Muscle of back (tissue), 3 donors: ENCODE measurements at regions not wholly inside any gene's neighbourhood (a gene's known extent, or its start where the extent isn't known, plus 50 kb on each side); places are given as distances from the start of the nearest gene placed in this dataset.

ENCODE experiments used
- DNase-seq, 3 donors: peaks; one replicate each; pipeline versions ENCODE4 v3.0.0 to v3.0.0-alpha.2; 2013

DNA sequence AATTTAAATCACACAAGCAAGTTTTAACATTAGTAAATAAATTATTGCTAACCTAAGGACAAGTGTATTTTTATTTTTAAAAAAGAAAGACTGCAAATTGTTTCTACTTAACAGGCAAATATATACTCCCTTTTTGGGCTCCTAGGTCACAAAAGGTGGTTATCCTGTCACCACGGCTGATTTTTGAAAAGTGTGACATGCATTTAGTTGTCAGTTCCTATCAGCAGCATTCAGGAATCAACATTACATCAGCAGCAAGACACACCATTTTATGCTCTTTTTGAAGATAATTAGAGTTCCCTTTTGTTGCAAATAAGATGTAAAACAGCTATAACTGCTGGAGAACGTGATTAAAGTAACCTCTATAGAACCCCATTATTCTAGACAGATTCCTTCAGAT, 357.5 kb upstream of the TMCO5A start:
- DNase-seq: no peak

DNA sequence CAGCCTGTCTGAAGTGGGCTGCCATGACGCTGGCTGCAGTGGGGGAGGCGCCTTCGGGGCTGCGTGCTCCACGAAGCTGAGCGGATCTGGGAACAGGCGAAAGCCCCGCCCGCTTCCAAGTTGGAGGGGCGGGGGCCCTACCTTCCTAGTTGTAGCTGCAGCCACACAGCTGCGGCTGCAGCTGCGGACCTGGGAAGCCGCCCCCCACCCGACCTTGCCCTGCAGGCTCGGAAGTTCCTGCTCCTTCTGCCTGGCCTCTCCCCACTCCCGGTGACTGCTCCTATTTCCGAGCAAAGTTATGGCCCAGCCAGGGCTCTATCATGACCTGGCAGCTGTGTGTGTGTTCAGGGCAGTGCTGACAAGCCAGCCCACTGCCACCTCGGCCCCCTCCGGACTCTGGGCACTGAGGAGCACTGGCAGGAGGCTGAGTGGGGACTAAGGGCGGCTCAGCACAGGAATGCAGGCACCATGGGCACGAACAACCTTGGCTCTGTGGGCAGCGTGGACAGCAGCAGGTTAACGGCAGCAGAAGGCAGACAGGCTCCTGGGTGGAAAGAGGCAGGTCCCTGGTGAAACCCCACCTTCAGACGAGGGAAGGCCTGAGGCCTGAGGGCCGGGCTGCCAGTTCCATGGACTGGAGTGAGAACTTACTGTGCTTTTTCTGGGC, 352.4 kb upstream of the TMCO5A start:
- no peak for DNase-seq

DNA sequence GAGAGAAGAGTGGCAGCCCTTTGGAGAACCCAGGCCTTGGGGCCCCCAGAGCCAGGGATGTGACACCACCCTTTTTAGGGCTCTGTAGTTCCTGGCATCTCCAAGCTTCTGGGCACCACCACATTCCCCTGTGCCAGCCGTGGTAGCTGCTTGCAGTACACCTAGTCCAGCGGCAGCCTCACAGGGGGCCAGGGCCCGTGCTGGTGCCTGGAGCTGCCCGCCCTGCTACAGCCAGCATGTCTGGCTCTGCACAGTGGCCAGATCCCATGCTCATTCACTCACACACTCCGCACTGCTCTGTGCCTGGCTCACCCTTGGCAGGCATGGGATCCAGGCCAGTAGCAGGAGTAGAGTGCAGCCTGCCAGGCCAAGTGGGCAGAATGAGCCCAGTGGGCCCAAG, 351.6 kb upstream of the TMCO5A start:
- no peak for DNase-seq

DNA sequence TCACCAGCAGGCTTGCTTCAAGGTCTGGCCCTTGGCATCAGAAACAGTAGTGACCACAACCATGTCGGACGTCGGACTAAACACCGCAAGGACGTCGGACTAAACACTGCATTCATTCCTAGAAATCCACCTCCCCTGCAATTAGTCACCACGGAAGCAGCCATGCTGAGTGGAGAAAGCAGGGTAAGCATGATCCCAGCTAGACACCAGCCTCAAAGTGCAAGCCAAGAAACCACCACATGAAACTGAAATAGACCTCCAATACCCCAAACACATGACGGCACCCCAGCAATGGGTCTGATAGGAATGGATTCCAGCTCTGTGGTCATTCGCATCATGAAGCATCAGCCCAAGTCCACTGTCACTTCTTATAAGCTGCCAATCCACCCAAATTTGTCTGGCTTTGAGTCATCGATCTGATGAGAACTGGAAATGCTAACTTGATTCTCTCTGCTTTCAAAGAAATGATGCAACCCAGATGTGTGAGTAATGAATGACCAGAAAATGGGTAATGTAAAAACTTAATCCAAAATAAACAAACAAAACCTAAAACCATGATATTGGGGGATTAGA, 348.3 kb upstream of the TMCO5A start:
- DNase-seq: peak in 1 of 3 donors; percentile 58

DNA sequence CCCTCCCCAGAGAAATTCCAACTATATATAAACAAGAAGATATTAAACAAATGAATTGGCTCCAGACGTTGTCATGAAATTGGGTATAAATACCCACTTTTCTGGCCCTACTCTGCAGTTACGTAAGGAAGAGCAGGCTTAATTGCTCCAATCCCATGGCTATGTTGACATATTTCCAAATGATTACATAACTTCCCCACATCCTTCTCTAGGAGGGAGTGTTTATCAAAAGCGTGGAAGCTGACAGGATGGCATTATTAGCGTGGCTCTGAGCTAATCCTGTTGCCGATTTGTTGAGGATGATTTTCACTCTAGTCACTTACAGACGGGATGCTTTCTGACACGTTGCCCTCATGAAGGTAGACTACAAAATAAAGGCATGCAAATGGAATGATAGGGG, 347.5 kb upstream of the TMCO5A start:
- peak in 1 of 3 donors; percentile 20 for DNase-seq

DNA sequence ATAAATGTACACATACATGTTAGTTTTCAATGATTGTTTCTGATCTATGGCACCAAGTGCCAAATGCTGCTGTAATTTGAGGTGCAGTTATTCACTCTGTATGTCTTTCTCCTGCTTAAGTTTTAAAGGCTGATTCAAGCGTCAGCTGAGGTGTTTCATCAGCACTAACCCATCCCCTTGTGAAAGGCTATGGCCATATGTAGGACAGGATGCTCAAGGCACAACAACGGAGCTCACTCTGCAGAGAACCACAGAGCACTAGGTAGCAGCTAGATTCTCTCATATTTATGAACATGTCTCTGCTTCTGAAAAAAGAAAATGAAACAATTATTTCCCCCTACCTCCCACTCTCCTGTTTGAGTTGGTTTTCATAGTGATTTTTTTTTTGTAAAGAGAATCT, 340.0 kb upstream of the TMCO5A start:
- no peak for DNase-seq

DNA sequence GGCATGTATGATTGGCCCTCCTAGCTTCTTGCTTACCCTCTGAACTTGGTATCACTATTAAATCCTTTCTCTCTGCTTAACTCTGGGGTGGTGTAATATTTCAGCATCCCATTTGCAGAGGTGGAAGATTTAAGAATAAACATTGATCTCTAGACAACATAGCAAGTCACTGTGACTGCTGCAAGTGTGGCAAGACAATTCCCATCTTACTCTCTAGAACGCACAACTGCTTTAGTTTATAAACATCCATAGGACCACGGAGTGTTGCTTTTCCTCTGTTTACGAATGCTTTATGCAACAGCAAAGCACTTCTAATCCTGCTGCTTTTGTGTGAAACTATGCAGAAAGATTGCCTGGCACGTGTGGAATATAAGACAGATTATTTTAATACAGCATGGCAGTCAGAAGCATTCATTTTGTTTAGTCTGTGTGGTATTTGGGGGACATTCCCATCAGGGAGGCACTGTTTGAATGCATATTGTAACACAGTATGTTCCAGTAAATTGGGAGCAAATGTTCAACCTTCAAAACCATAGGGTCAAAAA, 338.9 kb upstream of the TMCO5A start:
- no peak for DNase-seq

DNA sequence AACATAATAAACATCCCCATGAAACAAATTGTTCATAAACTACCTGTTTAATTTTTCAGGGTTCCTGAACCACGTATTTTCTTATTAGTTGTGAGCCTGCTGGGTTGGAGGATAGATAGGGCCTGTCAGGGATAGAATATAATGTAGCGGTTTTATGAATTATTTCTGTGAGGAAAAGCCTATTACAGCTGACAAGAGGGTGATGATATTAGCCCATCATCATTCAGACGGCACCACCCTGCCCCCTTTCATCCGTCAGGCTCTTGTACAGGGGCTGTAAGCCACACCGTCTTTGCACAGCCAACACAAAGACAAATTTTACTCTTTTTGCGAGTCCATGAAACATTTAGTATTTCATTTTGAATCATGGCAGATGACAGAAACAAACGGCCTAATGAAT, 335.3 kb upstream of the TMCO5A start:
- no peak for DNase-seq

DNA sequence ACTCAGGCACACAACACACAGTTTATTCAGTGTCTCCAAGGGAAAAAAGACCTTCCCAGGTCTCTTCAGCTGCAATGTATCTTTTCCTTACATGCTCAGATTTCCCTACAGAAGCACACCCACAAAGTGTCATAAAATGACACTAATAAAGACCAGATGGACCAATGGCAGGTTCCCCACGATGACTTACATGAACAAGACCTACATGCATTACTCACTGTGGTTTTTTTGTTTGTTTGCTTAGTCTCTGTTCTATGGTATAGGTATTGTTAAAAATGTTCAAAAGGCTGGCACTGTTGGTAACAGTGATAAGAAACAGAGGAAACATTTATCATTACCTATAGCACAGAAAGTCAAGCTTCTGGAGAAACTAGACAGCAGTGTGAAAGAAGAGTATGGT, 318.2 kb upstream of the TMCO5A start:
- peak in 1 of 3 donors; percentile 20 for DNase-seq

DNA sequence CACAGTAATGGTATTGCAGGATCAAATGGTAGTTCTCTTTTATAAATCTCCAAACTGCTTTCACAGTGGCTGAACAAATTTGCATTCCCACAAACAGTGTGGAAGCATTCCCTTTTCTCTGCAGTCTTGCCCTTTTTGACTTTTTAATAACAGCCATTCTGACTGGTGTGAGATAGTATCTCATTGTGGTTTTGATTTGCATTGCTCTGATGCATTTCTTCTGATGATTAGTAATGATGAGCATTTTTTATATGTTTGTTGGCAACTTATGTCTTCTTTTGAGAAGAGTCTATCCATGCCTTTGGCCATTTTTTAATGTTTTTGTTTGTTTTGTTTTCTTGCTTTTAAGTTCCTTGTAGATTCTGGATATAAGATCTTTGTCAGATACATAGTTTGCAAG, 316.1 kb upstream of the TMCO5A start:
- no peak for DNase-seq

DNA sequence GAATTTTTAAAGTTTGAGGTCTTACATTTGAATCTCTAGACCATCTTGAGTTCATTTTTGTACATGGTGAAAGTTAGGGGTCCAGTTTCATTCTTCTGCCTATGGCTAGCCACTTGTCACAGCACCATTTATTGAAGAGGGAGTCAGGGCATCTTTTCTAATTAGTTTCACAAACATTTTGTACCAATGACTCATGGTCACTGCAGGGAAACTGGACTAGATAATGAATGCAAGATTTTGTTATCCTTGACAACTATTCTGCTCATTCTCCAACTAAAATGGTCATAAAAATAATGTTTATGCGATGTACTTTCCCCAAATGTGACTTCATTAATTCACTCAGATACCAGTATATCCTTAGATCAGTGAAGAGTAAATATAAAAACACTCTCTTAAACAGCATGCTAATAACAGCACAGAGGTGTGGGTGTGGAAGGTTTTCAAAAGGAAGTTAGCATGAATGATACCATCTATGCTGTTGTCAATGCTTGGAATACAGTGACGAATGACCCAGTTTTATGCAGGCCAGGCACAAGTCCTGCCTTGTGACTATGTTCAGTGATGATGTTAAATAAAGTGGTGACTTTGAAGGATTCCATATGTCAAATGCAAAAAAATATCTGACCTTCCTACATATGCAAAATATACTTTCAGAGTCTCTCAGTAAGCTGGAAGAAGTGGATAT, 314.9 kb upstream of the TMCO5A start:
- no peak for DNase-seq

DNA sequence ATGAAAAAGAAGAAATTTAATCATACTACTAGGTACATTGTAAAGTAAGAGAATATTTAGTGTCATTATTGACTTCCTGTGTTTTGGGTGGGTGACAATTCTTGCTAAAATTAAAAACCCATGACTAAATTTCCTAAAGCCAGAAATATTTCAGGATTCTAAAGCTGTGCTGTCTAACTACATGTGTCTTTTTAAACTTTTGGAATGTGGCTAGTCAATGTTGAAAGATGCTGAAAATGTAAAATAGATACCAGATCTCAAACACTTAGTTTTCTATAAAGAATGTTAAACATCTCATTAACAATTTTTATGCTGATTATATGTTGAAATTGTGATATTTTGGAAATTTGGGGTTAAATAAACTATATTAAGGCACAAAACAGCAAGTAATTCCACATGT, 308.9 kb upstream of the TMCO5A start:
- DNase-seq: peak in 1 of 3 donors; percentile 27

DNA sequence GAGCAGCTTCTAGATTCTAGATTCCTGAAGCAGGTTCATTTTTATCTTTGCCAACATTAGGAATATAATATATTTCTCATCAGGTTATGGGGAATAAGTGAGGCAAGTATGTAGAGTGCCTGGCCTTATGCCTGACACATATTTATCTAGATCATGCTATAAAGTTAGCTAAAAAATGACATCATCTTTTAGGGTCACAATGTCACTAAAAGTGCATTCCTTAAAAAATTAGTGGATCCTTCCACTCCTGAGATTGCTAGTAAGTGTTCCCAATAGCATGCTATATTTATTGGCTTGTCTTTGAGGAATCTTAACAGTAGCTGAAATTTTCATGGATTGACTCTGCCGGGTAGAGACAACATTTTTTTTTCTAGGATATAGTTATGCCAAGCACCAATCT, 305.9 kb upstream of the TMCO5A start:
- DNase-seq: no peak

DNA sequence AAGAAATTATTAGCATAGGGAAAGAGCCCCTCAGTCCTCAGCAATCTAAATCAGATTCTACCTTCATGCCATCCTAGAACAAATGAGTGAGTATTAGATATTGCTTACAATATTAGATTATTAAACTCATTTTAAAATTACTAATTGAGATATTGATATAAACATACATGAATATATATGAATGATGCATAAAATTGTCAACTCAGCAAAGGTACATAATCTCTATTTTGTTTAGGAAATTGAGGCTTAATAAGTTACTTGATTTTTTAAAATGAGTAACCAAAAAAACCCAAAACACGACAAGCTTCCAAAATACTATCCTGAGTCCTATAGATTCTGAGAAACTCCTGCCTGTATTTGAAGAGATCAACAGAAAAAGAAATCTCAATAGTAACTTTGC, 297.7 kb upstream of the TMCO5A start:
- DNase-seq: no peak

DNA sequence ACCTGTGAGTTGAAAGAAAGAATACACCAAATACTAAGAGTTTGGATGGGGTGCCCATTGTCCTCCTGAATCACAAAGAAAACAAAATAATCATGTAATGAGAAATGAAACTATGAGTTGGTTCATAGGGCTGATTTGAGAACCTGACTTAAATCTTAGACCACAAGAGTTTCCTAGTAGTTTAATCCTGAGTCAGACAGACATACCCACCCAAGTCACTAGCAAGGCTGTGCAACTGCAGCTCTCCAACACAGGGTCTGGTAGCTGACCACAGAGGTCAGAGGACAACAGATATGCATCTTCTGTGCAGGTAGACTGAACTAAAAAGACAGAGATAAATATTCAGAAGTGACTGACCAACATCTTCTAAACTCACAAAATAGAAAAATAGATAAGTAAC, 296.3 kb upstream of the TMCO5A start:
- DNase-seq: no peak

DNA sequence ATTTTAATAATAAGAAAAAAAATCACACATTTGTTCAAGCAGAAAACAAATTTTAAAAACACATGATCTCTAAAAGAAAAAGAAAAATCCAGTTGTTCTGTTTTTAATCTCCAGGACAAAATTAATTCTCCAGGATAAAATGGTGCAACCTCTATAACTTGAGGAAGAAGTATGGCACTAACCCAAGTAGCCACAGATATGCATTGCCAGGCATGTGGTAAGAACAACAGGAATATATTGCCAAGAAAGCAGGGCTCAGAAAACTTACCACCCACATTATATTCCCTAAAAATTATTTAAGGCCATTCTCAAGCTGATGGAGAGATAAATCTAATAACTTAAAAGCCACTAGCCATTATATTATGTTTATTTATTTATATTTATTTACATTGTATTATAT, 295.7 kb upstream of the TMCO5A start:
- DNase-seq: no peak

DNA sequence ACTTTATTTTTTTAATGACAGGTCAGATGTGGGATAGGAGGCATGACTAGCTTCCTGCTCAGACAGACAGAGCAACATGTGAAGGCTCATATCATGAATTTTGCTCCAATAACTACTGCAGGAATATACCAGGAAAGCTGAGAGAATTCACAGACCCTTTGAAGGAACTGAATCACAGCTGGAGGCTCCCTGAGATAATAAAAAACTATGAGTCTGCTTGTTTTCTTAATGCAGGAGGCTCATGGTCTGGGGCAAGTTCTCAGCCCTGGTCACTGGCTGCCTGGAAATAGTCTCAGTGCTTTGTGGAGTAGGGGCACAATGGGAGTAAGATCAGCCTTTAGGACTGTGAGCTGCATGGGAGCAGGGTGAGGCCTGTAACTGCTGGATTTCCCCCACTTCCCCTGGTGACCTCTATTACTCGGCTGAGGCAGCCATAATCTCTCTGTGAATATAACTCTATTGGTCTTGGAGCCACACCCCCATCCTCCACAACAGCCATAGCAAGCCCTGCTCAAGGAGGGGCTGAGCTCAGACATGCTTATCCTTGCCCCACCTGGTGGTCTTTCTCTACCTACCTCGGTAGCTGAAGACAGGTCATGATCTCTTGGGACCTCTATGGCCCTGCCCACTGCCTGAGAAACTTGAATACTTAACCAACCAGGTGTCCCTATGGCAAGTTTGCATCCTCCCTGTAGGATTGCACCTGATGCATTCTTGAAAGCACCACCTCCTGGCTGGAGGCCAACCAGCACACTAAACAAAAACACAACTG, 281.6 kb upstream of the TMCO5A start:
- no peak for DNase-seq

DNA sequence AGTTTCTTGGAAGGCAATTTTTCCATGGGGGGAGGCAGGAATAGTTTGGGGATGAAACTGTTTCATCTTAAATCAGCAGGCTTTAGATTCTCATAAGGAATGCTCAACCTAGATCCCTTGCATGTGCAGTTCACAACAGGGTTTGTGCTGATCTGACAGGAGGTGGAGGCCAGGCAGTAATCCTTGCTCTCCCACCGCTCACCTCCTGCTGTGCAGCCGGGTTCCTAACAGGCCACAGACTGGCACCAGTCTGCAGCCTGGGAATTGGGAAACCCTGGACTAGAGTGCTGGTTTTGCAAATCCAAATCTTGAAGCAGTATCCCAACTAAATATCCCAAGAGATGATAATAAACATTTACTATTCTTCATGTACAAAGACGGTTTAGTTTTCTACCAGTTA, 256.3 kb upstream of the TMCO5A start:
- no peak for DNase-seq

DNA sequence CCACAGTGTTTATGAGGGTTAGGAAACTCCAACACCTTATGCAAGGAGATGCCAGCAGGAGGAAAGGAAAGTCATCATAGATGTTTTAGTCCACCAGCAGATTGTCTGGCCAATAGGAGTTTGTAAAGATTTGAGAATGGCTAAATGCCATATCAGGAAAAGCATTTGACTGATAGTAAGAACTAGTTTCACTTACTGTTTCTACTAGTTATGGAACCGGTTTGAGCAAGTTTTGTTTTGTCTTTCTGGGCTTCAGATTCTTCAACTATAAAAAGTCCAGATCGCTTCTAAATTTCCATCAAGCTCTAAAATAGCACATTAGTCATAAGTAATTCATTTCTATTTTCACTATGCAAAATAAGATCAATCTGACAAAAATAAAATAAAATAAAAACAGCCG, 254.8 kb upstream of the TMCO5A start:
- DNase-seq: no peak

DNA sequence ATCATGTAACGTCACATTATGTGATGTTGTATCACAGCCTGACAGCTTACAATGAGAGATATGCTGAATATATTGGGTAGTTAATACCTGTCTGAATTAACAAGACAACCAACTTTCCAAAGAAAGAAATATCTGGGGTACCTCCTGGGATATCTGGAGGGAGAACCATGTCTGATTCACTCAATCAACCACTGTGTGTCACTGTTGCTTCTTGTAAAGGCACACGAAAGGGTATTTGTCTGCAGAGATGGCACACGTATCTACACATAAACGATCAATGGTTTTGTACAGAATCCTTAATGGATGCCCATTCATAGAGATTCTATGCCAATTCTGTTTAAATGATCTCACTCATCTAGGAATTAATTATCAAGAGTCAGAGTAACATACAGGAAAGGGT, 252.1 kb upstream of the TMCO5A start:
- DNase-seq: no peak

DNA sequence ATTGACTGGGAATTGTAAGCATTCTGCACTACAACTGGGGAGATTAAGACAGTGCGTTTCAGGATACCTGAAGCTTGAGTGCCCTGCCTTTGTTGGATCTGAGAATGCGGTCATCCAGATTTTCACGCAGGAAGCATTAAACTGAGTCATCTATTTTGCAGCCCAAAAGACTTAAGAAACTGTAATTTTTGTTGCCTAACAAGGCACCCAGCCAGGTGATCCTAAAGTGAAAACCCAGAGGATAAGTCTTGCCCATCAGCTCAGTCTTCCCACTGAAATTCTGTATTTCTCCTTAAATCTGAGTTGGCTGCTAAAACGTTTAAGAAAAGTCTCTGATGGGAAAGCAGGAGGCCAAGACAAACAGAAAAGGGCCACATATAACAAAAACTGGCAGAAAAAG, 242.5 kb upstream of the TMCO5A start:
- peak in 2 of 3 donors; percentile 31 to 36 for DNase-seq

DNA sequence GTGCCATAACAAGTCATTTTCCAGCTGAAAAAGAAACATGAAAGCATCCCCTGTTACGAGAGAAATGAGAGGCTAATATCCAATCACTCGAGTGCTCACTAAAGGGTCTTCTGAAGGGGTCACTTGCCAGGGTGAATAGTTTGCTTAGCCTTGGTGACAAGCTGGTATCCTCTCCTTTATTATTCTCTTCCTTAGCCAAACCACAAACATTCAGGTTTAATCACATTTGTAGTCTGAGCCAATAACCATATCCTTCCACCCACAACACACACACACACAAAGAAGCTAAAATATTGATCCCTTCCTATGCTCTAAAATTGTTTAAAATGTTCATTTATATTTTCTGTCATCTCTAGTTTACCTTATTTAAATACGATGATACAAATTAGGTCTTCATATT, 240.5 kb upstream of the TMCO5A start:
- DNase-seq: no peak

DNA sequence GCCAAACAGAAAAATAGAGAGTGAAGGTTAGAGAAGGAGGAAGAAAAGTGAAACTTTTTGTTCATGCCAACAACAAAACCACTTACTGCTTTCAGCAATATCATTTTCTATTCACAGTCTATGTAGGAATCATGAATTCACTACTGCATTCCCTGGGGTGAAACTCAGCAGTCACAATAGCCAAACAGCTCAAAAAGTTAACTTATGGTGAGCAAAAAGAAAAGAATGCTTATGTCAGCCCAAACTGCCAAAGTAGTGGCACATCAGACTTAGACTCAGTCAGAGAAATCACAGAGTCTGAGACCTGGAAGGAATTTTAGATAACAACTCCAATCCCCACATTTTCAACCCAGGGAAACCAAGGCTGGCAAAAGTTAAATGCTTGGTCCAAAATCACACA, 238.7 kb upstream of the TMCO5A start:
- DNase-seq: peak in 1 of 3 donors; percentile 45
